SK-N-SH (cell line): ENCODE measurements at regions not wholly inside any gene's neighbourhood (a gene's known extent, or its start where the extent isn't known, plus 50 kb on each side); places are given as distances from the start of the nearest gene placed in this dataset.

ENCODE experiments used
- CTCF ChIA-PET: fragments of 300-600, 350-600 bp; formaldehyde crosslinking; extraction: SDS; loops from one replicate; lab custom pipeline; 2021; lab: Yijun Ruan, JAX
- POLR2A ChIA-PET: fragments of 350-600 bp; sonication (Branson Sonifier 250); formaldehyde crosslinking; extraction: SDS; loops from one replicate; lab custom pipeline; 2020; ENCODE audit warnings: antibody characterized with exemption, inconsistent platforms; lab: Yijun Ruan, JAX
- DNase-seq: peaks from one replicate; pipeline ENCODE4 v3.0.0; 2012
- H2AFZ ChIP-seq: fragments of 200-600 bp; sonication (generic); 2 replicates; pipeline ENCODE4 v1.8.1; 2016; ENCODE audit warnings: antibody characterized with exemption, mild to moderate bottlenecking, low read depth
- H3F3A ChIP-seq: fragments of 200-600 bp; sonication (generic); replicated peaks from 2 replicates; pipeline ENCODE3; 2016; ENCODE audit warnings: antibody characterized with exemption, mild to moderate bottlenecking; ENCODE audit not compliant: insufficient read depth
- H3K27ac ChIP-seq, 2 experiments: fragments of 200-500 bp in 1 of 2; fragments of 200-600 bp in 1 of 2; sonication (Bioruptor generic) in 1 of 2; sonication (generic), shearing (Covaris generic) in 1 of 2; 2 replicates each; pipeline versions ENCODE4 v1.5.1 to v1.6.1; 2014 to 2016; ENCODE audit warnings: low read depth in 2 of 2, inconsistent platforms in 1 of 2, low read length in 1 of 2, mild to moderate bottlenecking in 1 of 2, mixed read lengths in 1 of 2
- H3K27me3 ChIP-seq: fragments of 200-600 bp; sonication (generic), shearing (Covaris generic); 2 replicates; pipeline ENCODE4 v1.6.1; 2016; ENCODE audit warnings: mixed run types; ENCODE audit not compliant: insufficient read depth
- H3K36me3 ChIP-seq, 2 experiments: fragments of 200-500 bp in 1 of 2; fragments of 200-600 bp in 1 of 2; sonication (Bioruptor generic) in 1 of 2; sonication (generic) in 1 of 2; replicated peaks in 1 of 2; 2 replicates each; pipeline versions ENCODE3 to v1.5.1; 2014 to 2016; ENCODE audit warnings: low read length in 1 of 2, mild to moderate bottlenecking in 1 of 2; ENCODE audit not compliant: insufficient read depth in 2 of 2, control insufficient read depth in 1 of 2
- H3K4me1 ChIP-seq, 2 experiments: fragments of 200-500 bp in 1 of 2; fragments of 200-600 bp in 1 of 2; sonication (Bioruptor generic) in 1 of 2; sonication (generic), shearing (Covaris generic) in 1 of 2; 2 replicates each; pipeline versions ENCODE4 v1.5.1 to v1.6.1; 2014 to 2016; ENCODE audit warnings: low read depth in 1 of 2, low read length in 1 of 2, mixed run types in 1 of 2; ENCODE audit not compliant: insufficient read depth in 2 of 2, control insufficient read depth in 1 of 2
- H3K4me2 ChIP-seq: fragments of 200-600 bp; sonication (generic), shearing (Covaris generic); 2 replicates; pipeline ENCODE4 v1.6.1; 2017; ENCODE audit warnings: mixed run types
- H3K4me3 ChIP-seq, 2 experiments: fragments of 200-500 bp in 1 of 2; fragments of 200-600 bp in 1 of 2; sonication (Bioruptor generic) in 1 of 2; sonication (generic), shearing (Covaris generic) in 1 of 2; 2 replicates each; pipeline versions ENCODE4 v1.5.1 to v1.8.1; 2014 to 2016; ENCODE audit warnings: low read depth in 2 of 2, inconsistent platforms in 1 of 2, low read length in 1 of 2, mild to moderate bottlenecking in 1 of 2, mixed read lengths in 1 of 2, moderate library complexity in 1 of 2
- H3K79me2 ChIP-seq: fragments of 200-600 bp; sonication (generic); 2 replicates; pipeline ENCODE4 v1.8.1; 2017; ENCODE audit warnings: mild to moderate bottlenecking; ENCODE audit not compliant: insufficient read depth
- H3K9ac ChIP-seq: fragments of 200-600 bp; sonication (generic); 2 replicates; pipeline ENCODE4 v1.6.1; 2017; ENCODE audit warnings: mixed run types
- H3K9me2 ChIP-seq: fragments of 200-600 bp; sonication (generic); 2 replicates; pipeline ENCODE4 v1.6.1; 2017; ENCODE audit warnings: mixed run types
- H3K9me3 ChIP-seq: fragments of 200-600 bp; sonication (generic); 2 replicates; pipeline ENCODE4 v1.6.1; 2017; ENCODE audit warnings: mixed run types, mild to moderate bottlenecking, moderate library complexity
- H4K20me1 ChIP-seq: fragments of 200-600 bp; sonication (generic); 2 replicates; pipeline ENCODE4 v1.6.1; 2017; ENCODE audit warnings: mild to moderate bottlenecking, mixed run types; ENCODE audit not compliant: insufficient read depth
- CHD2 ChIP-seq: fragments of 150-350 bp; IDR thresholded peaks from 2 replicates; pipeline ENCODE4 v1.6.1; 2018; ENCODE audit warnings: low read length; ENCODE audit not compliant: partially characterized antibody
- ELF1 ChIP-seq: IDR thresholded peaks from 2 replicates; pipeline ENCODE4 v1.4.0; 2012
- EP300 ChIP-seq, 2 experiments: IDR thresholded peaks; 2 replicates each; pipeline versions ENCODE4 v1.4.0 to v1.6.1; 2012; ENCODE audit warnings: borderline replicate concordance in 1 of 2, low read depth in 1 of 2, low read length in 1 of 2
- GATA2 ChIP-seq: sonication (generic); formaldehyde crosslinking; IDR thresholded peaks from 2 replicates; pipeline ENCODE4 v1.5.0; 2020; ENCODE audit warnings: mild to moderate bottlenecking, missing genetic modification reagents
- JUND ChIP-seq: IDR thresholded peaks from 2 replicates; pipeline ENCODE4 v1.4.0; 2012
- MEF2A ChIP-seq: IDR thresholded peaks from 2 replicates; pipeline ENCODE4 v1.4.0; 2012; ENCODE audit warnings: low read depth, borderline replicate concordance
- MXI1 ChIP-seq: IDR thresholded peaks from 2 replicates; pipeline ENCODE4 v1.6.1; 2012; ENCODE audit warnings: mild to moderate bottlenecking, low read depth, low read length, improper control_type of control experiment
- PBX3 ChIP-seq: IDR thresholded peaks from 2 replicates; pipeline ENCODE4; 2012
- POLR2AphosphoS5 ChIP-seq: IDR thresholded peaks from 2 replicates; pipeline ENCODE4 v1.6.1; 2012; ENCODE audit warnings: low read depth, low read length
- RCOR1 ChIP-seq: fragments of 150-350 bp; IDR thresholded peaks from 2 replicates; pipeline ENCODE4 v1.6.1; 2017; ENCODE audit warnings: antibody characterized with exemption, low read length
- RXRA ChIP-seq: IDR thresholded peaks from 2 replicates; pipeline ENCODE4 v1.4.0; 2012; ENCODE audit warnings: low read depth, mild to moderate bottlenecking, borderline replicate concordance
- SIN3A ChIP-seq: IDR thresholded peaks from 2 replicates; pipeline ENCODE4 v1.6.1; 2012; ENCODE audit warnings: low read depth, mild to moderate bottlenecking, low read length, moderate library complexity, borderline replicate concordance
- SMC3 ChIP-seq: IDR thresholded peaks from 2 replicates; pipeline ENCODE4 v1.6.1; 2012; ENCODE audit warnings: low read depth, low read length, improper control_type of control experiment
- WGBS: methylation state at CpG from one replicate; pipeline ENCODE4 v1.1.6; 2017; ENCODE audit warnings: low lambda C conversion rate; 5-methylcytosine and 5-hydroxymethylcytosine counted together
- TF ChIP-seq, protein P1 (sequence below): IDR thresholded peaks from 2 replicates; pipeline ENCODE4 v1.4.0; 2012; ENCODE audit warnings: low read depth

DNA sequence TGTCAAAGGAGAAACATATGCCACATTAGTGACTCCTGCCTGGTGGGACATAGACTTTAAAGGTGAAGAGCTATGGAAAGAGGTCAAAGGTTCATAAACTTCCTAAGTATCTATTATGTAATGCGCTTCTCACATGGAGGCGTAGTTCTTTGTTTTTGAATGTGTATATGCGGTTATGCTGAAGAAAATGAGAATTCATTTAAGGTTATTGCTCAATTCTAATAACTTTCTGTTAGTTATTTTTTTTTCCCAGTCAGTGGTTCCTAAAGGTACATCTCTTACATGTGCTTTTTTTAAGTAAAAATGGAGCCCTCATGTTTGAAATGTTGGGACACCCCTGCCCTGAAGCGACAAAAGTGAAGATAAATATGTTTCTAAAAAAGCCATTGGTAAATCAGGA lies 156.2 kb downstream of the SPATA31D1 start:
- Histone ChIP-seq H3K27me3 (no peaks in the 10 kb centered on the region), H3K4me1 (peaks cover 8 to 13% of the 10 kb centered on the region in 2 experiments), H3K36me3 (no peaks in the 10 kb centered on the region), H2AFZ (no peak overlapping the region), H3K79me2 (no peaks in the 10 kb centered on the region), H4K20me1 (no peaks in the 10 kb centered on the region), H3K4me3 (no peak overlapping the region), H3K9me3 (no peaks in the 10 kb centered on the region), H3K9ac (no peak overlapping the region), H3K4me2 (no peak overlapping the region), H3K27ac (no peak overlapping the region), H3F3A (peaks cover 15% of the 10 kb centered on the region), H3K9me2 (no peaks in the 10 kb centered on the region)
- POLR2A ChIA-PET: no interaction called here
- no peak for TF ChIP-seq CHD2
- WGBS: 94% methylated on average over 4 of the region's 4 CpGs
- no peak for DNase-seq
- CTCF ChIA-PET: no interaction called here

DNA sequence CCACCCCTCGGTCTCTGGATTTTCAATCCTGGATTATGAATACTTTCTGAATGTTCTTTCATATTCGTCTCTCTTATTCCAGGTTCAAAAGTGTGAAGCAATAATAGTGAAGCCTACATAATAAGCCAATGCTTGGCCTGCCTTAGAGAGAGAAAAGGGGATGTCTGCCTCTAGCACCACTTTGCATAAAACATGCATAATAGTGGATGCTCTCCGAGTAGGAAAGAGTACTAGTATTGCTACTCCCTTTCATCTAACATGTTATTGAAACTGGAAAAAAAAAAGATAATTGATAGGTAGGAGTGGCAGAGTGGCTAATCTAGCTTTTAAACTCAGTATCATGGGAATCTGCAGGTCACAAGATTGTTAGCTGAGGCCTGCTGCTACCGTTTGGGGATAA lies 158.1 kb downstream of the SPATA31D1 start:
- ChIA-PET POLR2A (no interaction called here), CTCF (no interaction called here)
- Histone ChIP-seq H3K9ac (no peak overlapping the region), H3K27ac (no peak overlapping the region), H2AFZ (no peak overlapping the region), H4K20me1 (no peaks in the 10 kb centered on the region), H3K27me3 (no peaks in the 10 kb centered on the region), H3K4me3 (no peak overlapping the region), H3K9me3 (no peaks in the 10 kb centered on the region), H3K9me2 (no peaks in the 10 kb centered on the region), H3K79me2 (no peaks in the 10 kb centered on the region), H3F3A (peaks cover 18% of the 10 kb centered on the region), H3K4me1 (peaks cover 17 to 25% of the 10 kb centered on the region in 2 experiments), H3K4me2 (no peak overlapping the region), H3K36me3 (no peaks in the 10 kb centered on the region)
- TF ChIP-seq PBX3: no peak
- no peak for TF ChIP-seq SIN3A
- TF ChIP-seq SMC3: no peak
- no peak for TF ChIP-seq ELF1
- TF ChIP-seq RCOR1: no peak
- TF ChIP-seq POLR2AphosphoS5: no peak
- no peak for TF ChIP-seq EP300 (IDR thresholded peaks at IDR 0.05; ENCODE audit: borderline replicate concordance in 1 of 2, low read depth in 1 of 2, low read length in 1 of 2)
- no peak for TF ChIP-seq JUND
- TF ChIP-seq, protein P1, sequence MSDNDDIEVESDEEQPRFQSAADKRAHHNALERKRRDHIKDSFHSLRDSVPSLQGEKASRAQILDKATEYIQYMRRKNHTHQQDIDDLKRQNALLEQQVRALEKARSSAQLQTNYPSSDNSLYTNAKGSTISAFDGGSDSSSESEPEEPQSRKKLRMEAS: no peak
- TF ChIP-seq MEF2A: no peak
- TF ChIP-seq MXI1: no peak
- no peak for TF ChIP-seq RXRA
- no peak for TF ChIP-seq GATA2
- 88% methylated on average over 4 of the region's 4 CpGs for WGBS
- no peak for DNase-seq
